Embryonic facial prominence (tissue), 1 donor: ENCODE measurements at regions not wholly inside any gene's neighbourhood (a gene's known extent, or its start where the extent isn't known, plus 50 kb on each side); places are given as distances from the start of the nearest gene placed in this dataset.

ENCODE experiments used
- DNase-seq: peaks from one replicate; pipeline ENCODE4 v3.0.0-alpha.2; 2016; ENCODE audit errors: extremely low spot score

DNA sequence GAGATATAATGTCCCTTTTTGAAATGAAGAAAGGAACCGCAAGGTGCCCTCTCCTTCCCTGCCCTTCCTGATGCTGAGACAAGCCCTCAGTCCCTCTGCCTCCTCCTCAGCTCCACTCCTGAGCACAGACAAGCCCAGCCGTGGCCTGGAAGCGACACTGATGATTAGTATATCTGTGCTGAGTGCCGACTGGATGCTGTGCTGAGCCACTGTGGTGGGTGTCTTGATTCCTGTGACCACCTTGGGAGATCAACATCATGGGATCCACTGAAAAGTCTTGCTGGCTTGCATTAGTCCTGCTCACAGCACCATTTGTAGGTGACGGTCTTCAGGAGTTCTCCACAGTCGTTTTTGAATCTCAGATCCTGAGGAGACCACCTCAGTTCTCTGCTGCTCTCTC lies 59.5 kb upstream of the HGFAC start:
- DNase-seq = no peak

DNA sequence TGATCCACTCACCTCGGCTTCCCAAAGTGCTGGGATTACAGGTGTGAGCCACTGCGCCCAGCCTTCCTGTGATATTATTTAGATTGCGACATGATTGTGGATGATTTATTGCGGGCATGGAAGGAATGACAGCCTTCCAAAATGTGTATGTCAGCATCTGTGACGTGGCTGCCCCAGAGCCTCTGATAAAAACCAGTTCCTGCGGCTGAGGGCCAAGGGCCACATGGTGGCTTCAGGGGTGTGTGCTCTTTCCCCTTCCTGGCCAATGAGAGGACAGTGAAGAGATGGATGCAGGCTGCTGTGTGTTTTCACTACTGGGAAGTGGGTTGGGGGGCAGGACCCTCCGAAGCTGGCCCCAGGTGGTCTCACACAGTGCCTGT lies 57.4 kb upstream of the HGFAC start:
- DNase-seq = no peak

DNA sequence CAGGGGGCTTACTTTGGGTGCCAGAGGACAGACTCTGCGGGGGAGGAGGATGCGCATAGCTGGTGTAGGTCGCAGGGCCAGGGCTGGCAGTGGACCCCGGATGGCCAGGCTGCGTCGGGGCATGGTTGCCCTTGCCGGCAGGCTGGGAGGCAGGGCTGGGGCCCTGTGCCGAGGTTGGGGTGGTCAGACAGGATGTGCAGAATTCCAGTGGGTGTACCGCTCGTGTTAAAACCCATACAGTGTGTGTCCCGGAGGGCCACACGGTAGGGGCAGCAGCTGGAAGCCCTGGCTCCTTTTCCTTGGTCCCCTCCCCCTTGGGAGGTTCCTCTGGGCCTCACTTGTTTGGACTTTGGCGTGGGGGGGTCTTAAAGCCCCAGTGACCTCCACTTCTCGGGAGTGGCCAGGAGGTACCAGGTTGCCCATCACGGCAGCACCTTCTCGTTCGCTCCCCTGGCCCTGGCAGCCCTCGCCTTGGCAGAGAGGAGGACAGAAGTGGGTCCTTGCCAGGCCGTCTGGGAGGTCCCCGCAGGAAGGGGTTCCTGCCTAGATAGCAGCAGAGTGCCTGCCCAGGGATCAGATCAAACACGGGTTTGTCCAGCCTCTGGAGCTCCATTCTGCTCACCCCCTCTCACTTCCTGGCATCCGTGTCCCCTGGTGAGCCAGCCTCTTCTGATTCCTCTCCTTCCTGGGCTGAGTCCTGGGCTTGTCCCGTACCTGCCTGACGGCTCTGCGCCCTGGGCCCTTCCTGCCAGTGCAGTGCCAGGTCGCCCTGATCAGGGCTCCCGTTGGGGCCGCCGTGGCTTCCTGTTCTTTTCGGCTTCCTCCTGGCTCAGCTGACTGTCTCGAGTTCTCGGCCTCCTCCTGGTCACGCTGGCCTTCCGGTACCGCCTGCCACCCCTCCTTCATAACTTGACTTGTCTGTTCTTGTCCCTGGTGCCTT lies 56.7 kb upstream of the HGFAC start:
- no peak for DNase-seq

- no peak for DNase-seq
These were observed 55.9 kb upstream of the HGFAC start for GRCh38 chr4:3385711-3386420.

DNA sequence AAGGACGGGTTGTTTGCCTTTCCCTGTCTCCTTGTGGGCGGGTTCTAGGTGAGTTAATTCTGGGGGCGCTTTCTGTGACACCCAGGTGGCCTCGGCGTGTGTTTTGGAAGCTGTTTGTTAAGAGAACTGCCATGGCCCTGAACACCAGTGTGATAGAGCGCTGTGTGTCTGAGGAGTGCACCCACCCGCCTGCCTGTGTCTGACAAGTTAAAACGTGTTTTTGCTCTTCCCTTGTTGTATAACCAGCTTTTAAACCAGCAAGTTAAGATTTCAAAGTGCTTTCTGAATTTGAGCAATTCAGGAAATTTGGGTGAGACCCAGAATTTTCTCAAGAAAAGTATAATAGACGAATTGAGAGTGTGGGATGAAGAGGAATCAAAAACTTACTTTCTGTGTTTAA lies 55.2 kb upstream of the HGFAC start:
- no peak for DNase-seq

DNA sequence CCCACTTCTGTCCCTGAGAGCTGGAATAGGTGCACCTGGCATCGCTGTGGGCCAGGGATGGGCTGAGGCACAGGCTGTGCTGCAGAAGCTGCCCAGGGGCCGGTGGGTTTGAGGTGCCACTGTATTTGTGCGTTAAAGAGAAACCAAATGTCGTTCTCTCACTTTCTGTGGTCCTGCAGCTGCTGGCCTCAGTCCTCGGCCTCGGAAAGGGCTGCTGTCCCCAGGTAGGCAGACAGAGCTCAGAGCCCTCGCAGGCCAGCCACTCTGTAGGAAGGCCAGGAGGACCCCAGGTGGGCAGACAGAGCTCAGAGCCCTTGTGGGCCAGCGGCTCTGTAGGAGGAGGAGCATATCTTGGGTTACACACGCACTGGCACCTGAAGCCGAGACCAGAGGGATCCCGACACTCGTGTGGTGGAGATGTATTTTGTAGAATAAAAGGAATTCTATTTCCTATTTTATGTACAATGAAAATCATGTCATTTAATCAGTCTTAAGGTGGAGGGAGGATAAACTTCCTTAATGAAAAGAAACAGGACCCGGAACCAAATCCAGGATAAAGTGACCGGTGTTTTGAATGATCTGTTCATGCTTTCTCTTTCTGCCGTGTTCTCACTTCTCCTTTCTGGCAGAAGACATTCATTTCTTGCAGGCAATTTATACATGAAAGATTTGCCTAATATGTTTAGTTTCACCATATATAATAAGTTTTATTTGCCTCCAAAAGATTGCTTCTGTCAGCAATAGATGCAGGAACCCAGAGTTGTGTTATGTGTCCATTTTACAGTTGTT lies 54.4 kb upstream of the HGFAC start:
- DNase-seq = no peak

DNA sequence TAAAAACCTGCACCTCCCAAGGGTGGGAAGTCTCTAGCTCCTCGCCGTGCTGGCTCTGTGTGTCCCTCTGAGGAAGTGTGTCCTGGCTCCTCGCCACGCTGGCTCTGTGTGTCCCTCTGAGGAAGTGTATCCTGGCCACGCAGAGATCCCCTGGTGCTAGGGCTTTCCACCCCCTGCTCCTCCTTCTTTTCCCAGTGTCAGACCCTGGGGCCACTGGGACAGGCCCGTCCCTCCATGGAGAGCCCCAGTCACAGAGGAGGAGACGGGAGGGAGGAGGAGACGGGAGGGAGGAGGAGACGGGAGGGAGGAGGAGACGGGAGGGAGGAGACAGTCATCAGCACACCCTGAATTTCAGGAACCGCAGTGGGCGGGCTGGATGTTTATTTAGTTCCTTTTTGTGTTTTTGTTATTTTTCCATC lies 53.8 kb upstream of the HGFAC start:
- DNase-seq = no peak

DNA sequence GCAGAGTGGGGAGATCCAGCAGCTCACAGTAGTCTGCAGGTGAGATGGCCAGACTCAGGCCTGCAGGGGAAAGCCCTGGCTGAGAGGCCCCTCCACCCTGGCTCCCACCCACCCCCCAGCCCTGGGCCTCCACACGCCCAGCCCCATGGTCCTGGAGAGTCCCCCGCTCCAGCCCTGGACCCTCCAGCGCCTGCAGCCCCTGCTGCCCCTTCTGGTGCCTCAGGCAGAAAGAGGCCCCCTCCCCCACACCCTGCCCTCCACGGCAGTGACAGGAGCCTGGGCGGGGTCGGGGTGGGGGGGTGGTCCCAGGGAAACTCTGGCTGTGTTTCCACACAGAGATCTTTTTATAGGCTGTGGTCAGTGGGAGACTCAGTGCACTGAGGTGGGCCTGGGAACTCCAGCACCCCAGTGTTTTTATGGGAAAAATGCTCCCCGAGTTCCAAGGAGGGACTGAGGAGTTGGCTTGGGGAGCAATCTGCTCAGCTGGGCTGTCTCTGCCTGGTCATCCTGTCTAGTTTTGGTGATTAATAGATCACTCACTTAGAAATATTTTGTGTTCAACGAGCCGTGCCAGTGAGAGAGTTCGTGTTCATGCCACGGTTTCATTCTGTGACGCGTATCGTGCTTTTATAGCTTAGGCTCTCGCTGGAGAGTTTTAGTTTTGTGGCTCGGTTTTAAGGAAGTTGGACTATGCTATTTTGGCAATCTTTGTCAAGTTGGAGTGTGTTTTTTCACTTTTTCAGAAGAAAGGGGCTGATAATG lies 53.1 kb upstream of the HGFAC start:
- no peak for DNase-seq

GRCh38 chr4:3389233-3390215 lies 52.2 kb upstream of the HGFAC start:
- no peak for DNase-seq

- DNase-seq = no peak
These were observed 51.4 kb upstream of the HGFAC start for GRCh38 chr4:3390288-3390811.

DNA sequence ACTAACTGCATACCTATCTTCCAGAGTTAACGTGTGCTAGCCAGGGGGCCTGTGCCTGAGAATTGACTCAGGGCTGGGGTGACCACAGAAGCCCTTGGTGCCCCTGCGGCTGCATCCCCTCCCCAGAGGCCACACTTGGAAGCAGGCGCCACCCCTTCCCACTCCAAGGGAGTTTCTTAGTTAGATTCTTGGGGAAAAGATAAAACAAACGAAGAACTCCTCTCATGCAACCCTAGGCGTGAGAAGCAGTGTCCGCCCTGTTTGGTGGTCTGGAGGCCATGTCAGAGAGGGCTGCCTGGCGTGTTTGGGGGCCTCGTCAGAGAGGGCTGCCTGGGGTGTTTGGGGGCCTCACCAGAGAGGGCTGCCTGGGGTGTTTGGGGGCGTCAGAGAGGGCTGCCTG lies 50.3 kb upstream of the HGFAC start:
- no peak for DNase-seq
